ENCODE measurements at regions not wholly inside any gene's neighbourhood (a gene's known extent, or its start where the extent isn't known, plus 50 kb on each side); places are given as distances from the start of the nearest gene placed in this dataset.

GRCh38 chr14:38339696-38340095, 83.8 kb upstream of the CLEC14A start:
- POLR2A ChIA-PET = no interaction called here
- H3K9me3 ChIP-seq (ENCODE audit: control insufficient read depth, insufficient read depth, low read depth, low read length) = no peaks in the 10 kb centered on the region
- TF ChIP-seq ZFP41 (tag by site-specific recombination; IDR thresholded peaks at IDR 0.05; ENCODE audit: borderline replicate concordance) (no peak), ZNF394 (tag by site-specific recombination; IDR thresholded peaks at IDR 0.05; ENCODE audit: borderline replicate concordance) (no peak), ZNF624 (tag by site-specific recombination; IDR thresholded peaks at IDR 0.05) (no peak), SALL2 (tag by site-specific recombination; IDR thresholded peaks at IDR 0.05; ENCODE audit: borderline replicate concordance) (no peak), TSHZ1 (tag by site-specific recombination; IDR thresholded peaks at IDR 0.05; ENCODE audit: borderline replicate concordance) (no peak), ZNF366 (tag by site-specific recombination; conservative IDR thresholded peaks at IDR 0.05) (no peak), ZBTB21 (tag by site-specific recombination; IDR thresholded peaks at IDR 0.05) (no peak), ZNF324 (tag by site-specific recombination; IDR thresholded peaks at IDR 0.05) (no peak), ZNF292 (tag by site-specific recombination; IDR thresholded peaks at IDR 0.05; ENCODE audit: borderline replicate concordance, low read depth) (no peak)
- H3K4me3 ChIP-seq (ENCODE audit: low read depth, low read length) = no peak overlapping the region
- H3K27ac ChIP-seq (ENCODE audit: extremely low read depth, low read depth, low read length) = no peak overlapping the region
- H3K36me3 ChIP-seq (ENCODE audit: control insufficient read depth in 2 of 2, insufficient read depth in 1 of 2, low read length in 2 of 2) = no peaks in the 10 kb centered on the region
- CTCF ChIA-PET = no interaction called here
- H3K4me1 ChIP-seq (ENCODE audit: control insufficient read depth, insufficient read depth, low read length) = no peaks in the 10 kb centered on the region

- Histone ChIP-seq H3K27ac (ENCODE audit: extremely low read depth, low read depth, low read length) (no peak overlapping the region), H3K9me3 (ENCODE audit: control insufficient read depth, insufficient read depth, low read depth, low read length) (no peaks in the 10 kb centered on the region), H3K36me3 (ENCODE audit: control insufficient read depth in 2 of 2, insufficient read depth in 1 of 2, low read length in 2 of 2) (no peaks in the 10 kb centered on the region), H3K4me1 (ENCODE audit: control insufficient read depth, insufficient read depth, low read length) (no peaks in the 10 kb centered on the region), H3K4me3 (ENCODE audit: low read depth, low read length) (no peak overlapping the region)
- ChIA-PET CTCF (interaction anchor here (0.6 to 0.8 kb wide), 2 partner anchors 33 to 54 kb away, joined by 3 to 4 read pairs; no protein-coding TSS in a partner anchor), POLR2A (no interaction called here)
- no peak for TF ChIP-seq ZNF18 (tag by site-specific recombination; IDR thresholded peaks at IDR 0.05)
These were observed 80.4 kb upstream of the CLEC14A start for GRCh38 chr14:38336298-38336697.

GRCh38 chr14:38330275-38330674, 74.4 kb upstream of the CLEC14A start:
- no peak overlapping the region for H3K27ac ChIP-seq (ENCODE audit: extremely low read depth, low read depth, low read length)
- ChIA-PET POLR2A (no interaction called here), CTCF (no interaction called here)
- no peaks in the 10 kb centered on the region for H3K4me1 ChIP-seq (ENCODE audit: control insufficient read depth, insufficient read depth, low read length)
- H3K4me3 ChIP-seq (ENCODE audit: low read depth, low read length) = no peak overlapping the region
- no peaks in the 10 kb centered on the region for H3K36me3 ChIP-seq (ENCODE audit: control insufficient read depth in 2 of 2, insufficient read depth in 1 of 2, low read length in 2 of 2)
- H3K9me3 ChIP-seq (ENCODE audit: control insufficient read depth, insufficient read depth, low read depth, low read length) = no peaks in the 10 kb centered on the region
- TF ChIP-seq ZNF510 (tag by site-specific recombination; IDR thresholded peaks at IDR 0.05; ENCODE audit: insufficient replicate concordance) (no peak), GFI1B (tag by site-specific recombination; IDR thresholded peaks at IDR 0.05) (no peak), ZNF280D (tag by site-specific recombination; IDR thresholded peaks at IDR 0.05) (no peak), EGR2 (tag by site-specific recombination; IDR thresholded peaks at IDR 0.05; ENCODE audit: low read depth) (no peak), ZBTB11 (tag by site-specific recombination; conservative IDR thresholded peaks at IDR 0.05; ENCODE audit: low read depth) (no peak), ZNF843 (tag by site-specific recombination; IDR thresholded peaks at IDR 0.05) (no peak), SP2 (tag by site-specific recombination; IDR thresholded peaks at IDR 0.05) (no peak), ZNF398 (tag by site-specific recombination; IDR thresholded peaks at IDR 0.05) (no peak)

Measured in HEK293 (cell line).